ENCODE measurements at regions not wholly inside any gene's neighbourhood (a gene's known extent, or its start where the extent isn't known, plus 50 kb on each side); places are given as distances from the start of the nearest gene placed in this dataset.

DNA sequence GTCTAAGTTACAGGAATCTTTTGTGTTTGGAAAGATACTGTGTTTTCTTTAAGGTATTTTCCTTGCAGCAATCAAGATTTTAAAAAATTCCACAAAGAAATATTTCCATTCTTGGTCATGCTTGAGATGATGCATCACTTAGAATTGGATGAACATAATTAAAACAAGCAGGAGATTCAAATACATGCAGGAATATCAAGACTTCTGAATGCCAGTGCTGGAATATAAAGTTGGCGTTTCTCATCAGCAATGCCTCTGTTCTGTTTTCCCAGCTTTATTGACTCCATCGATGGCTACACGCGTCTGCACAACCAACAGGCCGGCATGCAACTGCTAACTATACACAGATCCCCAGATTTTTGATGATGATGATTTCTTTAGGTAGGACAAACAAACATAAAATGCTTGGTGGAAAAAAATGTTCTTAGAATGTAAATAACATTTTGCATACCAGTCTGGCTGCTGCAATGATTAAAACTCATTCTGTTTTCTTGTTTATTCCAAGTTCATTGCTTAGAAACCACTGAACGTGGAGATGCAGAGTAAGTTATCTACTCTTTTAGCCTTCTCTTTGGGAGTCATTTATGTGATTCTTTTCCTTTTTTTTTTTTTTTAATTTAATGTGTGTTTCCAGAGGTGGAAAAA is 91.3 kb upstream of the FAM171A1 start:
- ChIA-PET POLR2A (no interaction called here), CTCF (interaction anchor here (0.6 kb wide), 1 partner anchor 141 kb away, joined by 3 read pairs; no protein-coding TSS in a partner anchor)
- TF ChIP-seq CTBP1 (IDR thresholded peaks at IDR 0.05; ENCODE audit: borderline replicate concordance) (no peak), ZNF384 (IDR thresholded peaks at IDR 0.05) (no peak), SUZ12 (IDR thresholded peaks at IDR 0.05) (no peak), SP1 (IDR thresholded peaks at IDR 0.05) (no peak), TARDBP (IDR thresholded peaks at IDR 0.05) (no peak), HDGF (IDR thresholded peaks at IDR 0.05; ENCODE audit: borderline replicate concordance) (no peak), NFRKB (IDR thresholded peaks at IDR 0.05) (no peak), BHLHE40 (IDR thresholded peaks at IDR 0.05; ENCODE audit: borderline replicate concordance) (no peak), LEF1 (IDR thresholded peaks at IDR 0.05; ENCODE audit: borderline replicate concordance) (no peak), L3MBTL2 (conservative IDR thresholded peaks at IDR 0.05) (no peak)
- DNase-seq (ENCODE audit: extremely low spot score), result no peak

DNA sequence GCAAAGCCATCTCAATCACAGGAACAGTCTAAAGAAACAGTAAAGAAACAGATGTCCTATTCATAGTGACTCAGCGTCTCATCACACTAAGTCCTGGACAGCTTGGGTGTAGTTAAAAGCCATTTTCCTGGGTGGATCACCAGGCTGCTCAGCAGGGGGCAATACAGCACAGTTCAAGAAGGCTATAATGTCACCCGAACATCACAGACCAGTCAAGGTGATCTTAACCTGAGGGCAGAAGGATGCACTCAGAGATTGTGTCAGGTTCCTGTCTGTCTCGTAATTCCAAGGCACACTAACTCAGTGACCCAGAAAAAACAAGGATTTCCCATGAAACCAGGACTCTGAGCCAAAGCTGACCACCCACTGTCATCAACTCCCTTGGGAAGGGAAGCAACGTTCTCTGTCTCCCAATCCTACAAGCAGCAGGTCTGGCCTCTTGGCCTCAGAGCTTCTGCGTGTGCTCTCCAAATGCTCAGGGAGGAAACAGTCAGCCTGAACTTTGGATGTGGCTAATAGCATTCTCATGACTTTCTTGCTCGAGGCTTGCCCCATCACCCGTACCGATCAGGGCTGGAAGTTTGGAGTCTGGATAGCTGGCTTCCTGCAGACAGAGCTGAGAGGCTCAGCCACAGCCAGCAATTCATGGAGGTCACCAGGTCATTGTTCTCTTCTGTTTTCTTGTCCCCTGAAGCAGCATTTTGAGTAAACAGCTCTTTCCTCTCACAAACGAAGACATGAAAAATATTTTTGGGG is 90.4 kb upstream of the FAM171A1 start:
- DNase-seq (ENCODE audit: extremely low spot score), result no peak

DNA sequence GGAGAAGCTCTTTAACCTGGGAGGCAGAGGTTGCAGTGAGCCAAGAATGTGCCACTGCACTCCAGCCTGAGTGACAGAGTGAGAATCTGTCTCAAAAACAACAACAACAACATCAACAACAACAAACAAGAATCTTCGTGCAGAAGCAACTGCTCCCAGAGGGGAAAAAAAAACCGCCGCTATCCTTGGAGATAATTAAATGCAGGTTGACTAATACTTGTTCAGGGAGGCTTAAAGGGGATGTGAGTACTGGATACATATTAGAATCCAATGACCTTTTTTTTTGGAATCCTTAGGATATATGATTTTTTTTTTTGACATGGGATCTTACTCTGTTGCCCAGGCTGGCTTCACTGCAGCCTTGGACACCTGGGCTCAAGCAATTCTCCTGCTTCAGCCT is 89.6 kb upstream of the FAM171A1 start:
- CTCF ChIA-PET, result no interaction called here
- DNase-seq (ENCODE audit: extremely low spot score), result no peak
- no peak for TF ChIP-seq FOXK2 (IDR thresholded peaks at IDR 0.05)
- POLR2A ChIA-PET, result no interaction called here

More for the DNA sequence above, 90.4 kb upstream of the FAM171A1 start:
- POLR2A ChIA-PET, result no interaction called here
- no peak for TF ChIP-seq L3MBTL2 (conservative IDR thresholded peaks at IDR 0.05)
- TF ChIP-seq SUZ12 (IDR thresholded peaks at IDR 0.05), result no peak
- TF ChIP-seq CTBP1 (IDR thresholded peaks at IDR 0.05; ENCODE audit: borderline replicate concordance), result no peak
- no peak for TF ChIP-seq ELF4 (IDR thresholded peaks at IDR 0.05)
- TF ChIP-seq HDGF (IDR thresholded peaks at IDR 0.05; ENCODE audit: borderline replicate concordance), result no peak
- no peak for TF ChIP-seq TARDBP (IDR thresholded peaks at IDR 0.05)
- TF ChIP-seq FOXK2 (IDR thresholded peaks at IDR 0.05), result no peak
- TF ChIP-seq ARNT (IDR thresholded peaks at IDR 0.05), result no peak
- CTCF ChIA-PET, result interaction anchor here (0.6 kb wide), 2 partner anchors 118 to 142 kb away, joined by 3 read pairs; no protein-coding TSS in a partner anchor

DNA sequence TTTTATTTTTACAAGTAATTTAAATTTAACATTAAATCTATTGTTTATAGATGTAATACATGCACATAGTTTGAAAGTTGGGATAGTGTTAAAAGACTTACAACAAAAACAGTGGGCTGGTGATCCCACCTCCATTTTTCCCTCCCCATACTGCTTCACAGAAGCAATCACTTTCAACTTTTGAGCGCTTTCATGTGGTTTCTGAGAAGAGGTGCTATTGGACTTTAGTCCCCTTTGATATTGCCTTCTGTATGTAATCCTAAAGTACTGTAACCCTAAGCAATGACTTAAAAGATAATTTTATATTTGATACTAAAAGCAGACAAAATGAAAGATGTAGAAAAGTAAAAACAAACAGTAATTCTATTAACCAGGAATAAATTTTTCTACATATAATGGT is 88.1 kb upstream of the FAM171A1 start:
- CTCF ChIA-PET, result no interaction called here
- no peak for DNase-seq (ENCODE audit: extremely low spot score)
- TF ChIP-seq L3MBTL2 (conservative IDR thresholded peaks at IDR 0.05) (no peak), TARDBP (IDR thresholded peaks at IDR 0.05) (no peak), FOXA1 (IDR thresholded peaks at IDR 0.05) (no peak), NFRKB (IDR thresholded peaks at IDR 0.05) (no peak), HDGF (IDR thresholded peaks at IDR 0.05; ENCODE audit: borderline replicate concordance) (no peak), FOXM1 (IDR thresholded peaks at IDR 0.05; ENCODE audit: borderline replicate concordance) (no peak), LEF1 (IDR thresholded peaks at IDR 0.05; ENCODE audit: borderline replicate concordance) (no peak), ZNF384 (IDR thresholded peaks at IDR 0.05) (no peak), CTBP1 (IDR thresholded peaks at IDR 0.05; ENCODE audit: borderline replicate concordance) (no peak), SUZ12 (IDR thresholded peaks at IDR 0.05) (no peak), ARNT (IDR thresholded peaks at IDR 0.05) (no peak), SP1 (IDR thresholded peaks at IDR 0.05) (no peak), FOXK2 (IDR thresholded peaks at IDR 0.05) (no peak), ELF4 (IDR thresholded peaks at IDR 0.05) (no peak), BHLHE40 (IDR thresholded peaks at IDR 0.05; ENCODE audit: borderline replicate concordance) (no peak)
- TF ChIP-seq, protein P1, sequence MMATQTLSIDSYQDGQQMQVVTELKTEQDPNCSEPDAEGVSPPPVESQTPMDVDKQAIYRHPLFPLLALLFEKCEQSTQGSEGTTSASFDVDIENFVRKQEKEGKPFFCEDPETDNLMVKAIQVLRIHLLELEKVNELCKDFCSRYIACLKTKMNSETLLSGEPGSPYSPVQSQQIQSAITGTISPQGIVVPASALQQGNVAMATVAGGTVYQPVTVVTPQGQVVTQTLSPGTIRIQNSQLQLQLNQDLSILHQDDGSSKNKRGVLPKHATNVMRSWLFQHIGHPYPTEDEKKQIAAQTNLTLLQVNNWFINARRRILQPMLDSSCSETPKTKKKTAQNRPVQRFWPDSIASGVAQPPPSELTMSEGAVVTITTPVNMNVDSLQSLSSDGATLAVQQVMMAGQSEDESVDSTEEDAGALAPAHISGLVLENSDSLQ (IDR thresholded peaks at IDR 0.05), result no peak
- POLR2A ChIA-PET, result no interaction called here

DNA sequence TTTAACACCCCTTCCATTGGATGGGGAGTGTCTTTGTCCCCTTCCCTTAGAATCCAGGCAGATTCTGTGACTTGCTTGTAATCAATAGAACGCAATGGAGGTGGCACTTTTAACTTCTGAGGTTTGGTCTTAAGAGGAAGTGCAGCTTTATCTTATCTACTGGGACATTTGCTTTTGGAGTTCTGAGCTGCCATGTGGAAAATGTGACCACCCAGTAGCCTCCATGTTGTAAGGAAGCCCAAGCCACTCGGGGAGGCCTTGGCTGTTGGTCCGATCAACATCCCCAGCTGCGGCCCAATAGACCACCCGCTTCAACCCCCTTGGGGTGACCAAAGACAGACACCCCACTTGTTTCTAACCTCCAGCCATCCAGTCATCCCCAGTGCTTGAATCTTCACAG is 86.3 kb upstream of the FAM171A1 start:
- TF ChIP-seq BHLHE40 (IDR thresholded peaks at IDR 0.05; ENCODE audit: borderline replicate concordance), result no peak
- TF ChIP-seq, protein P1 (IDR thresholded peaks at IDR 0.05), result no peak
- TF ChIP-seq SP1 (IDR thresholded peaks at IDR 0.05), result no peak
- no peak for TF ChIP-seq TARDBP (IDR thresholded peaks at IDR 0.05)
- no peak for TF ChIP-seq LEF1 (IDR thresholded peaks at IDR 0.05; ENCODE audit: borderline replicate concordance)
- TF ChIP-seq HDGF (IDR thresholded peaks at IDR 0.05; ENCODE audit: borderline replicate concordance), result no peak
- TF ChIP-seq FOXA1 (IDR thresholded peaks at IDR 0.05), result no peak
- no peak for TF ChIP-seq NFRKB (IDR thresholded peaks at IDR 0.05)
- TF ChIP-seq ELF4 (IDR thresholded peaks at IDR 0.05), result no peak
- no peak for TF ChIP-seq CTBP1 (IDR thresholded peaks at IDR 0.05; ENCODE audit: borderline replicate concordance)
- no peak for TF ChIP-seq ZNF384 (IDR thresholded peaks at IDR 0.05)
- TF ChIP-seq FOXM1 (IDR thresholded peaks at IDR 0.05; ENCODE audit: borderline replicate concordance), result no peak
- no peak for TF ChIP-seq FOXK2 (IDR thresholded peaks at IDR 0.05)
- TF ChIP-seq L3MBTL2 (conservative IDR thresholded peaks at IDR 0.05), result no peak
- no peak for TF ChIP-seq SUZ12 (IDR thresholded peaks at IDR 0.05)
- CTCF ChIA-PET, result no interaction called here
- no peak for DNase-seq (ENCODE audit: extremely low spot score)
- POLR2A ChIA-PET, result no interaction called here

DNA sequence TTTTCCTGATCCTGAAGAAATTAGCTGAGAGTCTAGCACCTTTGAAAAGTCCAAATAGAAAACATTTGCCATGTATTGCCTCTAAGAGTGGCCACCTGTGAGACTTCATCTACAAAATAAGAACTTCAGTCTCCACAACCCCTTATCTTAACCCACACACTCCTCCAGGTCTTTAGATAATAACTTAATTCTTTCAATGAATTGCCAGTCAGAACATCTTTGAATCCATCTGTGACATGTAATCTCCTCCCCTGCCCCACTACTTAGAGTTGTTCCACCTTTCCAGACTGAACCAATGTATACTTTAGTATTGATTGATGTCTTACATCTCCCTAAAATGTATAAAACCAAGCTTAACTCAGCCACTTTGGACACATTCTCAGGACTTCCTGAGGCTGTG is 84.4 kb upstream of the FAM171A1 start:
- DNase-seq (ENCODE audit: extremely low spot score), result no peak
- TF ChIP-seq BHLHE40 (IDR thresholded peaks at IDR 0.05; ENCODE audit: borderline replicate concordance), result no peak
- ChIA-PET CTCF (no interaction called here), POLR2A (interaction anchor here (1.2 kb wide), 1 partner anchor 11 kb away, joined by 3 read pairs; no protein-coding TSS in a partner anchor)

DNA sequence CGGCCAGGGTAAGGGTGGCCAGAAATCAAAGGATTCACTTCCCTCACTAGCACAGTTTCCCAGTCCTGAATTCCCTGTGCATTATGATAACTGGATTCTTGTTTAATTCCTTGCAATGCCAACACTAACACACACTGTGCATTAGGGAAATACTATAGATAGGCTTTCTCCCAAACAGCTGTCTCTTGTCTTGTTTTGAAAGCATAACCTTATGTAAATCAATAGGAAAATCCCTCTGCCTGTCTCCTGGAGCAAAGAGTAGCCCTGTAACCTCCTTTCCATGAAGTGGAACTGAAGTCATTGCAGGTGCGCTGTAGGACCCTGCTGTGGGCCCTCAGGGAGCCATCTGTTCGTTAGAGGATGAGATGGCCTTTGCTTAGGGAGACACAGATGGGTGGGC is 82.8 kb upstream of the FAM171A1 start:
- TF ChIP-seq FOXM1 (IDR thresholded peaks at IDR 0.05; ENCODE audit: borderline replicate concordance) (no peak), FOXA1 (IDR thresholded peaks at IDR 0.05) (no peak), CTBP1 (IDR thresholded peaks at IDR 0.05; ENCODE audit: borderline replicate concordance) (no peak), ARNT (IDR thresholded peaks at IDR 0.05) (no peak), TARDBP (IDR thresholded peaks at IDR 0.05) (no peak), NFRKB (IDR thresholded peaks at IDR 0.05) (no peak), BHLHE40 (IDR thresholded peaks at IDR 0.05; ENCODE audit: borderline replicate concordance) (no peak), ELF4 (IDR thresholded peaks at IDR 0.05) (no peak), L3MBTL2 (conservative IDR thresholded peaks at IDR 0.05) (no peak), SUZ12 (IDR thresholded peaks at IDR 0.05) (no peak), HDGF (IDR thresholded peaks at IDR 0.05; ENCODE audit: borderline replicate concordance) (no peak), SP1 (IDR thresholded peaks at IDR 0.05) (no peak), FOXK2 (IDR thresholded peaks at IDR 0.05) (no peak), ZNF384 (IDR thresholded peaks at IDR 0.05) (no peak), LEF1 (IDR thresholded peaks at IDR 0.05; ENCODE audit: borderline replicate concordance) (no peak)
- TF ChIP-seq, protein P1 (IDR thresholded peaks at IDR 0.05), result no peak
- ChIA-PET CTCF (no interaction called here), POLR2A (no interaction called here)
- DNase-seq (ENCODE audit: extremely low spot score), result no peak
